ENCODE measurements at regions not wholly inside any gene's neighbourhood (a gene's known extent, or its start where the extent isn't known, plus 50 kb on each side); places are given as distances from the start of the nearest gene placed in this dataset.
"Not testable (repeated sequence)": the region's sequence is repeated elsewhere in the genome, so short reads cannot be mapped to it uniquely, and the experiment has no call there.

- H2BK120ac ChIP-seq (replicated peaks; ENCODE audit: low read depth, low read length); H4K20me1 ChIP-seq (replicated peaks in 1 of 2; ENCODE audit: control insufficient read depth in 1 of 2, insufficient read depth in 2 of 2, low read length in 2 of 2); H3K27me3 ChIP-seq (replicated peaks in 1 of 4; ENCODE audit: control insufficient read depth in 3 of 4, extremely low read depth in 1 of 4, insufficient read depth in 3 of 4, low read length in 3 of 4); H3K23me2 ChIP-seq (ENCODE audit: low read depth, low read length); H3K4me3 ChIP-seq (ENCODE audit: extremely low read depth in 1 of 4, insufficient read depth in 2 of 4, low read depth in 3 of 4, low read length in 4 of 4); H3K14ac ChIP-seq (ENCODE audit: insufficient read length); H4K8ac ChIP-seq (ENCODE audit: extremely low read depth, insufficient read depth, low read length); POLR2A ChIA-PET (ENCODE audit: partially characterized antibody); H3K9me3 ChIP-seq (ENCODE audit: insufficient read depth in 2 of 2, low read depth in 1 of 2, low read length in 1 of 2); H3K18ac ChIP-seq (ENCODE audit: extremely low read depth, low read length); H3K4ac ChIP-seq (replicated peaks; ENCODE audit: insufficient read length, low read depth, low read length); H2BK20ac ChIP-seq (ENCODE audit: low read length); DNase-seq (ENCODE audit: low read depth in 1 of 2, low spot score in 2 of 2); H4K5ac ChIP-seq (ENCODE audit: insufficient read length, low read depth, low read length); H2BK15ac ChIP-seq (ENCODE audit: low read length); FAIRE-seq; H2BK12ac ChIP-seq (ENCODE audit: low read depth, low read length); H3K9ac ChIP-seq (replicated peaks in 1 of 4; ENCODE audit: extremely low read depth in 1 of 4, low read depth in 3 of 4, low read length in 3 of 4); H2AFZ ChIP-seq (ENCODE audit: low read length); H2BK5ac ChIP-seq (ENCODE audit: low read depth, low read length); H3K27ac ChIP-seq (ENCODE audit: low read depth, low read length); H3K79me2 ChIP-seq (ENCODE audit: control insufficient read depth in 1 of 2, insufficient read depth in 2 of 2, low read length in 2 of 2); H3K56ac ChIP-seq (replicated peaks; ENCODE audit: insufficient read length, low read depth, low read length); H3K4me2 ChIP-seq (ENCODE audit: insufficient read depth in 1 of 2, low read depth in 2 of 2, low read length in 2 of 2); H3K4me1 ChIP-seq (replicated peaks in 1 of 4; ENCODE audit: control insufficient read depth in 3 of 4, insufficient read depth in 4 of 4, low read length in 3 of 4); H2AK5ac ChIP-seq (ENCODE audit: low read depth, low read length); H4K91ac ChIP-seq (replicated peaks; ENCODE audit: insufficient read length, low read length); H3K36me3 ChIP-seq (ENCODE audit: control insufficient read depth in 2 of 4, insufficient read depth in 4 of 4, low read length in 3 of 4); H3K79me1 ChIP-seq (ENCODE audit: low read depth, low read length); H3K23ac ChIP-seq (ENCODE audit: insufficient read length): not testable (repeated sequence)
- CTCF ChIA-PET (ENCODE audit: partially characterized antibody) = interaction anchor here (1.0 to 1.4 kb wide), 3 partner anchors 11 to 16 kb away, joined by 4 to 6 read pairs (median 4); no protein-coding TSS in a partner anchor
- 94% methylated on average over 7 of the region's 8 CpGs; no CpG with 5 or more reads in 1 of the 2 experiments for WGBS, 2 experiments (ENCODE audit: extremely low coverage in 1 of 2, insufficient coverage in 1 of 2, insufficient read length in 1 of 2, insufficient replicate concordance in 2 of 2, low coverage in 1 of 2, low lambda C conversion rate in 2 of 2, missing lambda C conversion rate in 1 of 2)
Observed at GRCh38 chr1:239992566-239992965, 99.1 kb upstream of the FMN2 start.

Data from H1 (cell line).